Skeletal muscle satellite cell (primary cell): ENCODE measurements at regions not wholly inside any gene's neighbourhood (a gene's known extent, or its start where the extent isn't known, plus 50 kb on each side); places are given as distances from the start of the nearest gene placed in this dataset.

Experiments used
- H3K27me3 ChIP-seq: 2 replicates; pipeline ENCODE4 v1.7.0; 2013; ENCODE audit warnings: low read length; ENCODE audit not compliant: control insufficient read depth, insufficient read depth
- H3K36me3 ChIP-seq: 2 replicates; pipeline ENCODE4 v1.7.0; 2013; ENCODE audit warnings: mild to moderate bottlenecking, control low read depth, low read length; ENCODE audit not compliant: insufficient read depth
- H3K4me1 ChIP-seq: 2 replicates; pipeline ENCODE4 v1.7.0; 2013; ENCODE audit warnings: low read length; ENCODE audit not compliant: control insufficient read depth, insufficient read depth
- H3K4me2 ChIP-seq: 2 replicates; pipeline ENCODE4 v1.7.0; 2013; ENCODE audit warnings: mild to moderate bottlenecking, low read length
- H3K4me3 ChIP-seq: 2 replicates; pipeline ENCODE4 v1.7.0; 2013; ENCODE audit warnings: low read length
- H3K9ac ChIP-seq: 2 replicates; pipeline ENCODE4 v1.7.0; 2013; ENCODE audit warnings: mild to moderate bottlenecking, low read depth, low read length, moderate library complexity
- H3K9me3 ChIP-seq: replicated peaks from 2 replicates; pipeline ENCODE4 v1.7.0; 2013; ENCODE audit warnings: mild to moderate bottlenecking, control low read depth, low read length

DNA sequence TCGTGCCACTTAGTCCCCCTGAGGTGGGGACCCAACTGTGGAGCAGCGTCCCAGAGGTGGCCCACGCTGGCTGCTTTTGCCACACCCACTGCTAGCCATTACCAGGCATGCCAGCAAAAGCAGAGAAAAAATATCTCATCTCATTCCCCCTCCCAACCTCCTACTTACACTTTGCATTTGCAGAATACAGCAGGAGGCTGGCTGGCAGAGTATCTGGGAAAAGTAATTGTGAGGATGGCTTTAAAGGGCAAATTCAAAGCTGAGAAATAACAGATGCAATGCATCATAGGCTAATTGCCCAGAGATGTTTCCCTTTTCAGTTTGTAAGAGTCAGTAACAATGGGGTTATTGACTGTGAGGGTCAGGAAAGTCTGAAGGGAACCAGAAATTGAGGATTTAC is 438.1 kb upstream of the DSEL start:
- Histone ChIP-seq H3K9me3 (no peaks in the 10 kb centered on the region), H3K36me3 (no peaks in the 10 kb centered on the region), H3K4me1 (no peaks in the 10 kb centered on the region), H3K9ac (no peak overlapping the region), H3K4me2 (no peak overlapping the region), H3K27me3 (no peaks in the 10 kb centered on the region), H3K4me3 (no peak overlapping the region)

DNA sequence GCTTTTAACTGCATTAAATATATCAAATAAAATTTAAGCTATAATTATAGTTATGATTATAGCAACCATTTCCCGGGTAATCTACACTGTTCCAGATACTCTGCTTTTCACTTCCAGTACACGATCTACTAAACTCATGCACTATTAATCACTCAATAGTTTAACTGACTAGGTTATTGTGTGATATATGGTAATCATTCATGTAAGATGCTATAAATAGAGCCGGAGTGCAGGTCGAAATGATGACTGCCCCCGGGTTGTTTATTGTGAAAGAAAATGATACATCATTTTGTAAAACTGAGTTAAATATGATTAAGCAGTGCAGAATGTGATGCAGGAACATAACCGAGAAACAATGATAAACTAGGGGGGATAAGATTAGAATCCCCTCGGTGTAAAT is 434.6 kb upstream of the DSEL start:
- no peak overlapping the region for H3K4me3 ChIP-seq
- no peaks in the 10 kb centered on the region for H3K36me3 ChIP-seq
- H3K4me2 ChIP-seq, result no peak overlapping the region
- H3K9ac ChIP-seq, result no peak overlapping the region
- no peaks in the 10 kb centered on the region for H3K4me1 ChIP-seq
- no peaks in the 10 kb centered on the region for H3K27me3 ChIP-seq
- no peaks in the 10 kb centered on the region for H3K9me3 ChIP-seq

DNA sequence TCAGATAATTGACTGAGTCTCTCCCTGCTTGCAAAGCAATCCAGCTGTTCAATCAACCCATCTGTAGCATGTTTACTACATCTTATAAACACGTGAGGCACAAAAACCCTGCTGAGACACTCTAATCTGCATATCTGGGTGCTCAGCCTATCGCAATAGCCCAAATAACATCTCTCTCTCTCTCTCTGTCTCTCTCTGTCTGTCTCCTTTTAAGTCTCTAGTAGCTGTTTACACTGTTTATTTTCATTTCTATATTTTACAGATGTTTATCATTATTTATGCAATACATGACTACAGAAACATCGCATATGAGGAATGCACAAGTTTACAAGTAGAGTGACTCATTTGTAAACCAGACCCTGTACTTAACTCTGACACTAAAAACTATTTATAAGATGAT is 422.1 kb upstream of the DSEL start:
- Histone ChIP-seq H3K27me3 (no peaks in the 10 kb centered on the region), H3K36me3 (no peaks in the 10 kb centered on the region), H3K4me2 (no peak overlapping the region), H3K4me1 (no peaks in the 10 kb centered on the region), H3K4me3 (no peak overlapping the region), H3K9ac (no peak overlapping the region), H3K9me3 (no peaks in the 10 kb centered on the region)

DNA sequence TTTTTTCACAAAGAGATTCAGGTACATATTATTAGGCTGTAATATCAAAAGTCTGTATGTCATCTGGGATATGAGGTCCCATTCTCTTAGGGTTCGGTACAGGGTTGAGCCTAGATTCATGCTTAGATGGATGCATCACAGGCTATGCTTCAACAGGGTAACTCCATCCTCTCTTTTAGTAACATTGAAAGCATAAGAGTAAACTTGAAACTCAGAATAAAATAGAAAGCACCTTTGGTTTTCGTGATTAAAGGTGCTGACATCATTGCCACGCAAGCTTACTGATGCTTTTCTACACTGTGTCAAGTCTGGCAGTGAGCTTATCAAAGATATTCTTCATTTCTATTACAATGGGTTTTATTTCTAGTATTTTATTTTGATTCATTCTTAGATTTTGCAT is 419.1 kb upstream of the DSEL start:
- H3K4me3 ChIP-seq, result no peak overlapping the region
- H3K36me3 ChIP-seq, result no peaks in the 10 kb centered on the region
- no peaks in the 10 kb centered on the region for H3K27me3 ChIP-seq
- H3K4me1 ChIP-seq, result peaks cover 12% of the 10 kb centered on the region
- H3K9ac ChIP-seq, result no peak overlapping the region
- no peaks in the 10 kb centered on the region for H3K9me3 ChIP-seq
- H3K4me2 ChIP-seq, result no peak overlapping the region

DNA sequence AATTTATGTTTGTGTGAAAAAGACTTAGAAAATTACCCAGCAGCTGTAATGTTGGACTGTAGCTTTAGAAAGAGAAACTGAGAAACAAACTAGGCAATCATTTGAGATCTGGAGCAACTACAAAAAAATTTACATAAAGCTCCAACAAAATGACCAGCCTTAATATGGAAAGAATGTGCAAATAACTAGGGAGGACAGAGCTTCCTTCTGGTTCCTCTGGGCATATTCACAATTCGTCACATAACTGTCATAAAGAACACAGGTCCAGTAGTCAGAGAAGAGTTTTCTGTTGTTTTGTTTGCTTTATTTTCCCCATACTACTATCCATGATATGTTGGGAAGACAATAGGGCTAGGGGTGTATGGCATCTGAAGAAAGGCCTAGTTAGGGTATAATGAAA is 416.8 kb upstream of the DSEL start:
- Histone ChIP-seq H3K4me2 (no peak overlapping the region), H3K9ac (no peak overlapping the region), H3K9me3 (no peaks in the 10 kb centered on the region), H3K4me1 (peaks cover 24% of the 10 kb centered on the region), H3K4me3 (no peak overlapping the region), H3K27me3 (no peaks in the 10 kb centered on the region), H3K36me3 (no peaks in the 10 kb centered on the region)

DNA sequence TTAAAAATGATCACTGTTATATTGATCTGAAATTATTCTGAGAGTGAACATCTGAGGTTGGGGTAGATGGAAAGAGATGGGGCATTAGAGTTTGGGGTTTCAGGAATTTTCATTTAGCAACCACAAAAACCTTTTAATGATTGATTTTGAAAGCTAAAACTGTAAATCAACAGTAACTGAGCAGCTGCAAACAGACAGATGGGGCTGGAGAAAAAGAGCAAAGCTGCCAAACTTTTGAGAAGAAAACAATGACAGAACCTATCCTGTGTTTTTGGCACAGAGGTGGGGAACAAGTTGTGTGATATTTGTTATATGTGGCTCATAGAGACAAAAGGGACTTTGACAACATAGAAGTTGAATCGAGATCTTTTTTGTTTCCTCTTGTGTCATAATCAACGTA is 415.8 kb upstream of the DSEL start:
- Histone ChIP-seq H3K4me1 (peaks cover 24% of the 10 kb centered on the region), H3K4me3 (no peak overlapping the region), H3K9ac (no peak overlapping the region), H3K27me3 (no peaks in the 10 kb centered on the region), H3K9me3 (no peaks in the 10 kb centered on the region), H3K4me2 (no peak overlapping the region), H3K36me3 (no peaks in the 10 kb centered on the region)

DNA sequence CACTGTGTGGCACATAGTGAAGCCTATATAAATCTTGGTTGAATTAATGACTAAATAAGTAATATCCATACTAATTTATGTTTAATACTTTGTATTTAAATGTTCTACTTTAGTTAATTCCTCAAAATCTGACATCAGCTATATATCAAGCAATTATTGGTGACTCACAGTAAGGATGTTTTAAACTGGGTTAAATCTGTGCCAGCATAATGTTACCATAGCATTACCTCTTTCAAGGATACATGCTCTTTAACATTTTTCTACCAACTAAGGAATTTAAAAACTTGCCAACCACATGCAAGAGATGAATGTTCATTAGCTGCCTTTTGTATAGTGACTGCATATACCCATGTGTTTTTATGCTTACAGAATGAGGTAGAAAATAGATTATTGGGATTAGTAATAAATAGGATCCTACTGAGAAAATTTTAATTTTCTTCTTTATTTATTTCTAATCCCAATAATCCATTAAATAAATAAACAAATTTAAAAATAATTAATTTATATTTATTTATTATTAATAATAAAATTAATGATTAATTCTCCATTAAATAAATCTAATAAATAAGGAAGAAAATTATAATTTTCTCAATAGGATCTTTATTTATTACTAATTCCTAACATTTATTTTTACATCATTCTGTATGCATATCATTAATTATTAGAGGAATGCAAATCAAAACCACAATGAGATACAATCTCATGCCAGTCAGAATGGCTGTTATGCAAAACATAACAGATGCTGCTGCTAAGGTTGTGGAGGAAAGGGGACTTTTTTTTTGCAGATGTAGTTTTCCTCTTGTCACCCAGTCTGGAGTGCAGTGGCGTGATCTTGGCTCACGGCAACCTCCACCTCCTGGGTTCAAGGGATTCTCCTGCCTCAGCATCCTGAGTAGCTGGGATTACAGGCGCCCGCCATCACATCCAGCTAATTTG is 410.7 kb upstream of the DSEL start:
- Histone ChIP-seq H3K4me2 (no peak overlapping the region), H3K4me3 (no peak overlapping the region), H3K27me3 (no peaks in the 10 kb centered on the region), H3K4me1 (peaks cover 17% of the 10 kb centered on the region), H3K36me3 (no peaks in the 10 kb centered on the region), H3K9me3 (no peaks in the 10 kb centered on the region), H3K9ac (no peak overlapping the region)

DNA sequence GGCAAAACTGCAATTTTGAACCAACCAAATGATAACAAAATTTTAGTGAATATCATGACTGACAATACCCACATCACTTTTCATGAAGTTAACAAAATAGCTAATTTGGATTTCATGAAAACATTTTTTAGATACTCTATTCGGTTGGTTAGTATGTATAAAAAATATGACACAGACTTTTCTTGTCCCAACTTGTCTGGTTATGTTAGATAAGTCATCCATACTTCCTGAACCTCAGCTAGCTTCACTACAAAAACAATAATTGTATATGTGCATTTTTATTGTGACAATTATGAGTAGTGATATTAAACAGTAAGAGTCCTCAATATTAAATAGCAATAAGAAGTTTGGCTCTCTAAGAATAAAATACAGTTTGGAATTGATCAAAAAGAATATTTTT is 408.1 kb upstream of the DSEL start:
- H3K9ac ChIP-seq, result no peak overlapping the region
- no peak overlapping the region for H3K4me3 ChIP-seq
- H3K9me3 ChIP-seq, result no peaks in the 10 kb centered on the region
- no peaks in the 10 kb centered on the region for H3K36me3 ChIP-seq
- H3K4me1 ChIP-seq, result peaks cover 2% of the 10 kb centered on the region
- no peak overlapping the region for H3K4me2 ChIP-seq
- H3K27me3 ChIP-seq, result no peaks in the 10 kb centered on the region

DNA sequence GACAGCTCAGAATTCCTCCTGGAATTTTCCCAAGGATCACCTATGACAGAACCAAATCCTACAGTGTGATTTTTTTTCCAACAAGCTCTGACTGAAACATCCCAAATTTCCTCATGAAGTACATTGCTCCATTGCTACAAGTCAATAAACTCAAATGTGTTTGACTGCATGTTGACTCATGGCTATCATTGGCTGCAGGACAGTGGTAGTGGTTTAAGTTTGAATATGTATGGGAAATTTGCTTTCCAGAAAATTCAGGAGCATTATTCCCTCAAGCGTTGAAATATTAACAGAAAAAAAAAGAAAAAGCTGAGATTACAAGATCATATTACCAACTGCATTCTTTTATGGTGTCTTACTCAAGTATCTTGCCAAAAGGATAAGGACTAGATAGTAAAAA is 402.8 kb upstream of the DSEL start:
- H3K36me3 ChIP-seq, result no peaks in the 10 kb centered on the region
- no peaks in the 10 kb centered on the region for H3K9me3 ChIP-seq
- H3K27me3 ChIP-seq, result no peaks in the 10 kb centered on the region
- no peak overlapping the region for H3K4me3 ChIP-seq
- H3K4me1 ChIP-seq, result no peaks in the 10 kb centered on the region
- no peak overlapping the region for H3K4me2 ChIP-seq
- no peak overlapping the region for H3K9ac ChIP-seq

DNA sequence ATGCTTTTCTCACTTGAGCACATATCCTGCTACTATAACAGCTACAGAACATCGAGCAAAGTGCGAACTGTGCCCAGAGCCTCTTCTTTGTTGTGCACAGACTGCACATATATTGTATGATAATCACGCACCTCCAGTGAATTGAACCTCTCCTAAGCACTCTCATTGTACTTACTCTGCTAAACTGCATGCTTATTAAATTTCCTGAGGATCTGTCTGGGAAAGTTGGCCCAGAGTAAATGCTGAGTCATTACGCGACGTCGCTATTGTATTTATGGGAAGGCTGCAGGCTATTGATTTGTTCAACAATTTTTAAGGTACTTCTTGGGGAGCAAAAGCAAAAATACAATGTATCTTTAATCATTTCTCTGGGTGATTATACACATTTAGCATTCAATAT is 399.6 kb upstream of the DSEL start:
- H3K4me1 ChIP-seq, result no peaks in the 10 kb centered on the region
- H3K9ac ChIP-seq, result no peak overlapping the region
- no peak overlapping the region for H3K4me3 ChIP-seq
- H3K27me3 ChIP-seq, result no peaks in the 10 kb centered on the region
- H3K4me2 ChIP-seq, result no peak overlapping the region
- H3K9me3 ChIP-seq, result no peaks in the 10 kb centered on the region
- H3K36me3 ChIP-seq, result no peaks in the 10 kb centered on the region

DNA sequence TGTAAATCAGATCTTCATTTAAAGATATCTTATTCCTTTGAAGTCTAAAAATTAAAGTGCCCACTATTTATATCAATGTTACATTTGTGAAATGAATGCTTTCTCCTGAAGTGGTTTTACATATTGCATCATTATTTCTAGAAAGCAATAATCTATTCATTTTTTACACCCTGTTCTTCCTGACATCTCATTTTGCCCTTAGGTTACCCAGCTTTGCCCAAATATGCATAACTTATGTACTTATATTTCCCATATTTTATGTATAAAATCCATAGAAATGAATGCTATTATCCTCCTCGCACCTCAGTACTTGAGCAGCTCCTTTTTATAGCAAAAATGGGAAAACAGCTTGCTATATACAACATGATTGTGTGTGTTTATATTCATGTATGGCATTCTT is 396.5 kb upstream of the DSEL start:
- H3K27me3 ChIP-seq, result no peaks in the 10 kb centered on the region
- H3K9ac ChIP-seq, result no peak overlapping the region
- no peak overlapping the region for H3K4me2 ChIP-seq
- H3K4me1 ChIP-seq, result no peaks in the 10 kb centered on the region
- no peaks in the 10 kb centered on the region for H3K9me3 ChIP-seq
- no peaks in the 10 kb centered on the region for H3K36me3 ChIP-seq
- H3K4me3 ChIP-seq, result no peak overlapping the region

DNA sequence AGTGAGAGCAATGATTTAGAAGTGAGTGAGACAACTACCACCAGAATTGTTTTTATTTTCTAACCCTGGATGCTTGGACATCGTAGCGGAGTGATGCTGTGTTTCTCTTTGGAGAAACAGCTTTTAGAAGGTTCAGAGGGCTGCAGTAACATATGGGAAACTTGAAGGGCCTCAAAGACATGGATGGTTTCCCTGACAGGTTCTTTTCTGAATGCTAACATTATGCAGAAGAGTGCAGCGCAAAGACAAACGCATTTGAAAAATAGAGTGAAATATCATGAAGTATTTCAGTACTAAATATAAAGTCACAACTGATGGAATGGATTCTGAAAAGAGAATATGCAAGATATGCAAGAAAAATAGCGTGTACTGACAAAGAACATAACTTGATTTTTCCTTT is 385.1 kb upstream of the DSEL start:
- no peaks in the 10 kb centered on the region for H3K27me3 ChIP-seq
- H3K4me1 ChIP-seq, result no peaks in the 10 kb centered on the region
- H3K36me3 ChIP-seq, result no peaks in the 10 kb centered on the region
- H3K9ac ChIP-seq, result no peak overlapping the region
- H3K4me2 ChIP-seq, result no peak overlapping the region
- no peak overlapping the region for H3K4me3 ChIP-seq
- no peaks in the 10 kb centered on the region for H3K9me3 ChIP-seq
